Suprapubic skin (tissue), 4 donors: ENCODE measurements at regions not wholly inside any gene's neighbourhood (a gene's known extent, or its start where the extent isn't known, plus 50 kb on each side); places are given as distances from the start of the nearest gene placed in this dataset.
"Not testable (repeated sequence)": the region's sequence is repeated elsewhere in the genome, so short reads cannot be mapped to it uniquely, and the experiment has no call there.

Source experiments
- DNase-seq, 2 donors: peaks; one replicate each; pipeline ENCODE4 v3.0.0-alpha.2; 2019; ENCODE audit warnings: low spot score in 2 of 2
- H3K27ac ChIP-seq: fragments of 200-600 bp; sonication (generic); one replicate; pipeline ENCODE4 v1.5.1; 2019
- H3K27me3 ChIP-seq: fragments of 200-600 bp; sonication (generic); one replicate; pipeline ENCODE4 v1.5.1; 2019
- H3K36me3 ChIP-seq: fragments of 200-600 bp; sonication (generic); one replicate; pipeline ENCODE4 v1.5.1; 2019
- H3K4me1 ChIP-seq: fragments of 200-600 bp; sonication (generic); one replicate; pipeline ENCODE4 v1.5.1; 2019
- H3K4me3 ChIP-seq: fragments of 200-600 bp; sonication (generic); one replicate; pipeline ENCODE4 v1.5.1; 2019; ENCODE audit warnings: mild to moderate bottlenecking
- H3K9me3 ChIP-seq: fragments of 200-600 bp; sonication (generic); one replicate; pipeline ENCODE4 v1.5.1; 2019
- CTCF ChIP-seq, 2 donors: fragments of 200-600 bp in 1 of 2; fragments of 450-650 bp in 1 of 2; sonication (generic) in 1 of 2; IDR thresholded peaks; one replicate each; pipeline ENCODE4 v1.5.1; 2016 to 2019; ENCODE audit warnings: antibody characterized with exemption in 2 of 2, mild to moderate bottlenecking in 1 of 2, moderate library complexity in 1 of 2
- EP300 ChIP-seq: sonication (generic); formaldehyde crosslinking; IDR thresholded peaks from one replicate; pipeline ENCODE4 v1.6.1; 2017; ENCODE audit warnings: antibody characterized with exemption
- POLR2A ChIP-seq, 2 donors: fragments of 450-650 bp; IDR thresholded peaks; one replicate each; pipeline ENCODE4 v1.6.1; 2017; ENCODE audit warnings: antibody characterized with exemption in 2 of 2, mild to moderate bottlenecking in 2 of 2, moderate library complexity in 2 of 2
- POLR2AphosphoS5 ChIP-seq, 3 donors: sonication (generic); formaldehyde crosslinking; IDR thresholded peaks; one replicate each; pipeline ENCODE4 v1.6.1; 2017; ENCODE audit warnings: antibody characterized with exemption in 3 of 3
- WGBS: methylation state at CpG from one replicate; pipeline ENCODE4 v1.1.5; 2018; 5-methylcytosine and 5-hydroxymethylcytosine counted together

- Histone ChIP-seq H3K9me3 (no peaks in the 10 kb centered on the region), H3K27ac (no peak overlapping the region), H3K27me3 (no peaks in the 10 kb centered on the region), H3K4me3 (no peak overlapping the region), H3K4me1 (no peaks in the 10 kb centered on the region), H3K36me3 (no peaks in the 10 kb centered on the region)
- WGBS, result 71% methylated on average over 4 of the region's 4 CpGs
- TF ChIP-seq POLR2A (IDR thresholded peaks at IDR 0.05), result no peak
- no peak for TF ChIP-seq POLR2AphosphoS5 (IDR thresholded peaks at IDR 0.05)
- no peak for TF ChIP-seq CTCF (IDR thresholded peaks at IDR 0.05)
- no peak for TF ChIP-seq EP300
- no peak for DNase-seq
Measured at GRCh38 chr10:8282340-8282739, 227.9 kb downstream of the GATA3 start.

GRCh38 chr10:8283166-8283905 is 228.8 kb downstream of the GATA3 start:
- Histone ChIP-seq H3K9me3 (no peaks in the 10 kb centered on the region), H3K27ac (no peak overlapping the region), H3K27me3 (no peaks in the 10 kb centered on the region), H3K4me3 (no peak overlapping the region), H3K36me3 (no peaks in the 10 kb centered on the region), H3K4me1 (no peaks in the 10 kb centered on the region)
- TF ChIP-seq EP300 (no peak), CTCF (IDR thresholded peaks at IDR 0.05) (no peak), POLR2A (IDR thresholded peaks at IDR 0.05) (no peak)
- no peak for DNase-seq
- WGBS, result 81% methylated on average over 7 of the region's 7 CpGs

- DNase-seq, result no peak
- H3K4me3 ChIP-seq, result no peak overlapping the region
- H3K27ac ChIP-seq, result no peak overlapping the region
- no peaks in the 10 kb centered on the region for H3K36me3 ChIP-seq
- WGBS, result 93% methylated on average over 11 of the region's 11 CpGs
- H3K4me1 ChIP-seq, result no peaks in the 10 kb centered on the region
- no peaks in the 10 kb centered on the region for H3K27me3 ChIP-seq
- no peaks in the 10 kb centered on the region for H3K9me3 ChIP-seq
- TF ChIP-seq CTCF (IDR thresholded peaks at IDR 0.05) (no peak), EP300 (no peak), POLR2AphosphoS5 (IDR thresholded peaks at IDR 0.05) (no peak)
Measured at GRCh38 chr10:8283986-8284385, 229.5 kb downstream of the GATA3 start.

GRCh38 chr10:8285970-8286369 is 231.5 kb downstream of the GATA3 start:
- H3K36me3 ChIP-seq, H3K4me3 ChIP-seq, DNase-seq, H3K9me3 ChIP-seq, H3K27ac ChIP-seq, H3K4me1 ChIP-seq, H3K27me3 ChIP-seq: not testable (repeated sequence)
- WGBS, result 74% methylated on average over 4 of the region's 4 CpGs

- no peaks in the 10 kb centered on the region for H3K36me3 ChIP-seq
- no peaks in the 10 kb centered on the region for H3K27me3 ChIP-seq
- H3K4me1 ChIP-seq, result no peaks in the 10 kb centered on the region
- H3K9me3 ChIP-seq, result no peaks in the 10 kb centered on the region
- H3K27ac ChIP-seq, result no peak overlapping the region
- H3K4me3 ChIP-seq, result no peak overlapping the region
- 88% methylated on average over 9 of the region's 9 CpGs for WGBS
- no peak for DNase-seq
- no peak for TF ChIP-seq POLR2AphosphoS5 (IDR thresholded peaks at IDR 0.05)
Measured at GRCh38 chr10:8288600-8288999, 234.1 kb downstream of the GATA3 start.

- no peak overlapping the region for H3K27ac ChIP-seq
- H3K9me3 ChIP-seq, result no peaks in the 10 kb centered on the region
- H3K4me3 ChIP-seq, result no peak overlapping the region
- no peaks in the 10 kb centered on the region for H3K36me3 ChIP-seq
- DNase-seq, result no peak
- H3K27me3 ChIP-seq, result no peaks in the 10 kb centered on the region
- H3K4me1 ChIP-seq, result no peaks in the 10 kb centered on the region
- WGBS, result 86% methylated on average over 4 of the region's 4 CpGs
- TF ChIP-seq CTCF (IDR thresholded peaks at IDR 0.05) (no peak), POLR2AphosphoS5 (IDR thresholded peaks at IDR 0.05) (no peak), POLR2A (IDR thresholded peaks at IDR 0.05) (no peak), EP300 (no peak)
Measured at GRCh38 chr10:8289186-8289924, 234.9 kb downstream of the GATA3 start.
